Coronary artery (tissue), 2 donors: ENCODE measurements at regions not wholly inside any gene's neighbourhood (a gene's known extent, or its start where the extent isn't known, plus 50 kb on each side); places are given as distances from the start of the nearest gene placed in this dataset.
"Not testable (repeated sequence)": the region's sequence is repeated elsewhere in the genome, so short reads cannot be mapped to it uniquely, and the experiment has no call there.

Experiments
- DNase-seq: peaks from one replicate; pipeline ENCODE4 v3.0.0-alpha.2; 2017; ENCODE audit warnings: low spot score
- H3K27ac ChIP-seq, 2 donors: fragments of 200-600 bp; sonication (generic); one replicate each; pipeline ENCODE4 v1.5.1; 2016 to 2019
- H3K4me3 ChIP-seq: fragments of 200-600 bp; sonication (generic); 2 replicates; pipeline ENCODE4 v1.5.1; 2016; ENCODE audit warnings: mild to moderate bottlenecking, moderate library complexity
- TF ChIP-seq, protein P1 (sequence below): fragments of 200-600 bp; sonication (generic); IDR thresholded peaks from one replicate; pipeline ENCODE4 v1.5.1; 2019; ENCODE audit warnings: antibody characterized with exemption

DNA sequence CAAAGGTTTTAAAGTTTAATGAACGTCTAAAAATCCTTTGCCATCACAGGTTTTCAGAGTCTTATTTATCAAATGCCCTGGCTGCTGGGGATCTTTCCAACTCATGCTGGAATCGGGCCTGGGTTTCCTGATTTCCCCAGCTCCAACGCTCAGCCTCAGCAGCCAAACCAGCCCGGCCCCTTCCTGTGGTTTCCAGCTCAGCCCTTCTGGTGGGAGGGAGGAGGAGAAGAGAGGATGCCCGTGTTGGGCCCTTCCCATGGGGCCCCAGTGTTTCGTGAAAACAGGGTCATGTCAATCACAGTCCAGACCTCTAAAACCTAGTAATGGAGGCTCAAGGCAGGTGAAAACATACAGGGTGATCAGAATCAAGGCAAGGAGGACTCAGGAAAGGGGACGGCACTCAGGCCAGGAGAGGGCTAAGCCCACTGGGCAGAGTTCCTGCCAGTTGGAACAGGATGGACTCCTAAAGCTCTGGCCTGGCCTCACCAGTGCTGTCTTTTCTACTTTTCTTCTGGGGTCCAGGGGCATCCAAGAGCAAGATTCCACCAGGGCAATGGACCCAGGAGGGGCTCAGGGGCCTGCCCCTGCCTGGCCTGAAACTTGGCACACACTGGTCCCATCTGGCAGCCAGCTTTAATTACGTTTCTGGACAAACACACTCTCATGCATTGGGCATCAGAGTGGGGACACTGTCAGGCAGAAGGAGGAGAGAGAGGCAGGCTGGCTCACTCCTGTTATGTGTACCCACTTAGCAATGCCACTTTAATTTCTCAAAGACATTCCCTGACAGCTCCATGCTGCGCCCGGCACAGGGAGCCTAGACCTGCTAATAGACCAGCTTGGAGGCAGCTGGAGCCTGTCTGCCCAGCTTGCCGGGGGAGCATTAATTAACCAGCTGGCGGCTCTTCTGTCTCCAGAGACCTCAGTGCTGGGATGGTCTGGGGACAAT lies 194.6 kb downstream of the FAM43A start:
- Histone ChIP-seq H3K4me3 (no peak overlapping the region), H3K27ac (peak overlapping the region in 1 of 2 donors; percentile 55)
- DNase-seq, result no peak
- TF ChIP-seq, protein P1, sequence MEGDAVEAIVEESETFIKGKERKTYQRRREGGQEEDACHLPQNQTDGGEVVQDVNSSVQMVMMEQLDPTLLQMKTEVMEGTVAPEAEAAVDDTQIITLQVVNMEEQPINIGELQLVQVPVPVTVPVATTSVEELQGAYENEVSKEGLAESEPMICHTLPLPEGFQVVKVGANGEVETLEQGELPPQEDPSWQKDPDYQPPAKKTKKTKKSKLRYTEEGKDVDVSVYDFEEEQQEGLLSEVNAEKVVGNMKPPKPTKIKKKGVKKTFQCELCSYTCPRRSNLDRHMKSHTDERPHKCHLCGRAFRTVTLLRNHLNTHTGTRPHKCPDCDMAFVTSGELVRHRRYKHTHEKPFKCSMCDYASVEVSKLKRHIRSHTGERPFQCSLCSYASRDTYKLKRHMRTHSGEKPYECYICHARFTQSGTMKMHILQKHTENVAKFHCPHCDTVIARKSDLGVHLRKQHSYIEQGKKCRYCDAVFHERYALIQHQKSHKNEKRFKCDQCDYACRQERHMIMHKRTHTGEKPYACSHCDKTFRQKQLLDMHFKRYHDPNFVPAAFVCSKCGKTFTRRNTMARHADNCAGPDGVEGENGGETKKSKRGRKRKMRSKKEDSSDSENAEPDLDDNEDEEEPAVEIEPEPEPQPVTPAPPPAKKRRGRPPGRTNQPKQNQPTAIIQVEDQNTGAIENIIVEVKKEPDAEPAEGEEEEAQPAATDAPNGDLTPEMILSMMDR, result no peak

DNA sequence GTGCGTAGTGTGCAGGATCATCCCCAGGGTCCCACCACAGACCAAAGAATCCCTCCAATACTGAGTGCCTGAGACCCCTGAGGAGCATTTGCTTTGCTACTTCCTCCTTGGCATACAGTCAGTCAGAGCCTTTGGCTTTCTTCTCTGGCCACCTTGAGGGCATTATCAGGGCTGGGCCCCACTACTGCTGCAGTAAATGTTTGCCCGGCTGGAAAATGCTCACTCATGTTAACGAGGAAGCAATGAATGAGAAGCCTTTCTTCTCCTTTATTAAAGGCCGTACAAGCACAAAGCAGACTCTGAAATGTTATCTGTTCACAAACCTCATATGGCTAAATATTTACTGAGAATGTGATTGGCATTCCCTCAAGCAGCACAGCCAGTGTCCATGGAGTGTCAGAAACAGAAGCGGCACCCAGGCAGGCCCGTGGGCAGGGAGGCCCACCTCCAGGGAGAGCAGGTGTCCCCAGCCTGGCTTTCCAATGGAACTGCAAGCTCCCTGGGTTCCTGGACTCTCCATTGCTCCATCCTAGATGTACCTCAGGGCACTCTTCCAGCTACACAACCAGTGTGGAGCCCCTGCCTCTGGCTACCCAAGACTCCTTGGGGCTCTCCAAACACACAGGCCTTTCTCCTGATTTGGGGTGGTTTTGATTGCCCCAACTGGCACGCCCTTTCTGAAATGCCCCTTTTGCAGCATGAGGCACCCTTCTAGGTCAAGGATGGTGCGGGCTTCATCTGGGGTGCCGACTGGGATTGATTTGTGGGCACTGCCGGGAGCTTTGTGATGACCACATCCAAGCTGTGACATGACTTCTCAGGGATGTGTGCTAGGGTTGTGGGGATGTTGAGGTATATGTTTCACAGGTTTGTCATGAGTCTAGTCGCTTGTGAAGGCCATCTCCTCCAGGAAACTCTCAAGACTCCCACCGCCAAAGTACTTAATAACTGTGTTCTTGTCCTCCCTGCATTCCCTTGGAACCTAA lies 195.6 kb downstream of the FAM43A start:
- DNase-seq, result no peak
- TF ChIP-seq, protein P1, result no peak
- Histone ChIP-seq H3K4me3 (no peak overlapping the region), H3K27ac (no peak overlapping the region)

DNA sequence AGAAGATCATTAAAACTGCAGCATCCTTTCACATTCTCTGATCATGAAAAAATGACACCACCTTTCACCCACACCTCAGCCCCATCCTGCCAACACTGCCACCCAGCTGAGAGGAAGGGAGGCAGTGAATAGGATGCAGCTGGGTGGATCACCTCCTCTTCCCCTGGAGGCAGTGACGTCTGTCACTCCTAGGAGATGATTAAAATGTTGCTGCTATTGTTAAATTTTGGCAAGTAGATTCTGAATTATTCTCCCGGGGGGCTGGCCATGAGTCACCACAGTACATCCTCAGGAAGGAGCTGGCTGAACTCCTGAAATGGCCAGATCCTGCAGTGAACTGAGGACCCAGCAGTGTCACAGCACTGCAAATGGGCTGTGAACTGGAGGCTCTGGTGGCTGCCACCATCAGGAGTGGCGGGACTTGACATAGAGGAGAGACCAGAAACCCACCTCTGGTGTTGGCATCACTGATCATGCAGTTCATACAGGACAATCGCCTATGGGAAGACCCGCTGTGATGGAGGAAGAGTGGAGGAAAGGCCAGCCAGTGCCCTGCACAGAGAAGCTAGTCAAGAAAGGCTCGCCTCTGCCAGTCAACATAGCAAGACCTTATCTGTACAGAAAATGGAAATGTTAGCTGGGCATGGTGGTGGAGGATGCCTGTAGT lies 199.1 kb downstream of the FAM43A start:
- no peak for DNase-seq

DNA sequence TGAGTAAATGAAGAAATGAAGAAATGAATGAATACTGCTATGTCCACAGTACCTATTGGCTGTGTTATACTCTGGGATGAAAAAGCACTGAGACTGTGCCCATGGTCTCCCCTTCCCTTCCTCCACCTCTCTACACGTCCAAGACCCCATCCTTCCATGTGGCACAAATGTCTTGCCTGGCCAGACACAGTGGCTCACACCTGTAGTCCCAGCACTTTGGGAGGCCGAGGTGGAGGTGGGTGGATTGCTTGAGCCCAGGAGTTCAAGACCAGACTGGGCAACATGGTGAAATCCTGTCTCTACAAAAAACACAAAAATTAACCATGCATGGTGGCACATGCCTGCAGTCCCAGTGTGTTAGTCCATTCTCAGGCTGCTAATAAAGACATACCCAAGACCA lies 200.1 kb downstream of the FAM43A start:
- Histone ChIP-seq H3K4me3 (no peak overlapping the region), H3K27ac (no peak overlapping the region)
- TF ChIP-seq, protein P1, result no peak
- DNase-seq, result no peak

More for the DNA sequence above, 199.1 kb downstream of the FAM43A start:
- Histone ChIP-seq H3K4me3 (no peak overlapping the region), H3K27ac (no peak overlapping the region)
- TF ChIP-seq, protein P1, result no peak

DNA sequence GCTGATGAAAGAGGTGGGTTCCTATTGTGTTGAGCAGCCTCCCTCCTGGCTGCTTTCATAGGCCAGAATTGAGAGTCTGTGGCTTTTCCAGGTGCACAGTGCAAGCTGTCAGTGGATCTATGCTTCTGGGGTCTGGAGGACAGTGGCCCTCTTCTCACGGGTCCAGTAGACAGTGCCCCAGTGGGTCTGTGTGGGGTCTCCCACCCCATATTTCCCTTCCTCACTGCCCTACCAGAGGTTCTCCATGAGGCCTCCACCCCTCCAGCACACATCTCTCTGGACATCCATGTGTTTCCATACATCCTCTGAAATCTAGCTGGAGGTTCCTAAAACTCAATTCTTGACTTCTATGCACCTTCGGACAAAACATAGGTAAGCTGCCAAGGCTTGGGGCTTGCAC lies 201.2 kb downstream of the FAM43A start:
- DNase-seq, result no peak
- TF ChIP-seq, protein P1, result no peak
- Histone ChIP-seq H3K4me3 (no peak overlapping the region), H3K27ac (no peak overlapping the region)

DNA sequence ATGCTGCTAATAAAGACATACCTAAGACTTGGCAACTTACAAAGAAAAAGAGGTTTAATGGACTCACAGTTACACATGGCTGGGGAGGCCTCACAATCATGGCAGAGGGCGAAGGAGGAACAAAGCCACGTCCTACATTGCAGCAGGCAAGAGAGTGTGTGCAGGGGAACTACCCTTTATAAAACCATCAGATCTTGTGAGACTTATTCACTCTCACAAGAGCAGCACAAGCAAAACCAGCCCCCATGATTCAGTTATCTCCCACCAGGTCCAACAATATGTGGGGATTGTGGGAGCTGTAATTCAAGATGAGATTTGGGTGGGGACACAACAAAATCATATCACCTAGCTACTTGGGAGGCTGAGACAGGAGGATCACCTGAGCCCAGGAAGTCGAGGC lies 202.4 kb downstream of the FAM43A start:
- not testable (repeated sequence) for H3K4me3 ChIP-seq, H3K27ac ChIP-seq, DNase-seq

DNA sequence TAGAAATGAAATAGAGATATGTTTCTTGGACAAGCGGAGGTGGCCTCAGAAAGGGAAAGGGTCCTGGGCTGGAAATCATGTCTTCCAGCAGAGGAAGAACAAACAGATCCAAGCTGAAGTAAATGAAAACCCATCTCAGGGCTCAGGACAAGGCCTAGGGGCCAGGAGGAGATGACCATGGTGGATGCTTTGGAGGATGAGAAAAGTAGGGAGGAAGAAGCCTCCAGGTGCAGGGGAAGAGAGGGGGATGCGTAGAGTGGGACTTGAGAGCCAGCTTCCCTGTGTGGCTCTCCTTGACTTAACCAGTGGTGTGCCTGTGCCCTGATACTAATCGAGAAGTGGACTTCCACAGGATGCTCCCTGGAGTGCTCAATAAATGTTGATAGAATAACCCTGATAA lies 203.2 kb downstream of the FAM43A start:
- peak; percentile 11 for DNase-seq
- no peak overlapping the region for H3K27ac ChIP-seq
- TF ChIP-seq, protein P1, result no peak
- no peak overlapping the region for H3K4me3 ChIP-seq
